ENCODE measurements at regions not wholly inside any gene's neighbourhood (a gene's known extent, or its start where the extent isn't known, plus 50 kb on each side); places are given as distances from the start of the nearest gene placed in this dataset.

DNA sequence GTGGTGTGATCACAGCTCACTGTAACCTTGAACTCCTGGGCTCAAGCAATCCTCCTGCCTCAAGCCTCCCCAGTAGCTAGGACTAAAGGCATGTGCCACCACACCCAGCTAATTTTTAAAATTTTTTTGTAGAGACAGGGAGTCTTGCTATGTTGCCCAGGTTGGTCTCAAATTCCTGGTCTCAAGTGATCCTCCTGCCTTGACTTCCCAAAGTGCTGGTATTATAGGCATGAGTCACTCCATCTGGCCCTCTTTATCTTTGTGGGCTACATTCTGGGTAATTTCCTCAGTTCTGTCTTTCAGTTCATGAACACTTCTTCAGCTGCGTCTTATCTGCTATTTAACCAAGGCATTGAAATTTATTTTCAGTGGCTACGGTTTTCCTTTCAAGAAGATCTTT lies 196.6 kb upstream of the IER5L start:
- TF ChIP-seq, protein P1, sequence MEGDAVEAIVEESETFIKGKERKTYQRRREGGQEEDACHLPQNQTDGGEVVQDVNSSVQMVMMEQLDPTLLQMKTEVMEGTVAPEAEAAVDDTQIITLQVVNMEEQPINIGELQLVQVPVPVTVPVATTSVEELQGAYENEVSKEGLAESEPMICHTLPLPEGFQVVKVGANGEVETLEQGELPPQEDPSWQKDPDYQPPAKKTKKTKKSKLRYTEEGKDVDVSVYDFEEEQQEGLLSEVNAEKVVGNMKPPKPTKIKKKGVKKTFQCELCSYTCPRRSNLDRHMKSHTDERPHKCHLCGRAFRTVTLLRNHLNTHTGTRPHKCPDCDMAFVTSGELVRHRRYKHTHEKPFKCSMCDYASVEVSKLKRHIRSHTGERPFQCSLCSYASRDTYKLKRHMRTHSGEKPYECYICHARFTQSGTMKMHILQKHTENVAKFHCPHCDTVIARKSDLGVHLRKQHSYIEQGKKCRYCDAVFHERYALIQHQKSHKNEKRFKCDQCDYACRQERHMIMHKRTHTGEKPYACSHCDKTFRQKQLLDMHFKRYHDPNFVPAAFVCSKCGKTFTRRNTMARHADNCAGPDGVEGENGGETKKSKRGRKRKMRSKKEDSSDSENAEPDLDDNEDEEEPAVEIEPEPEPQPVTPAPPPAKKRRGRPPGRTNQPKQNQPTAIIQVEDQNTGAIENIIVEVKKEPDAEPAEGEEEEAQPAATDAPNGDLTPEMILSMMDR (IDR thresholded peaks at IDR 0.05 in 4 of 5, conservative IDR thresholded peaks at IDR 0.05 in 1 of 5) = no peak
- no peak for TF ChIP-seq POLR2A (IDR thresholded peaks at IDR 0.05)
